GM18951 (cell line): ENCODE measurements at regions not wholly inside any gene's neighbourhood (a gene's known extent, or its start where the extent isn't known, plus 50 kb on each side); places are given as distances from the start of the nearest gene placed in this dataset.

Experiments used
- POLR2A ChIP-seq: IDR thresholded peaks from 4 replicates; pipeline ENCODE4 v1.6.1; 2011; ENCODE audit warnings: mild to moderate bottlenecking; ENCODE audit not compliant: insufficient read length, insufficient read depth; ENCODE audit errors: extremely low read depth
- in situ Hi-C: fragments of 300-500 bp; cut with MboI; formaldehyde crosslinking; loops from one replicate; pipeline ENCODE4 v1.12.0; 2022; ENCODE audit warnings: low sequenced_read_pairs, mixed read lengths, inconsistent platforms; ENCODE audit not compliant: unreplicated experiment

DNA sequence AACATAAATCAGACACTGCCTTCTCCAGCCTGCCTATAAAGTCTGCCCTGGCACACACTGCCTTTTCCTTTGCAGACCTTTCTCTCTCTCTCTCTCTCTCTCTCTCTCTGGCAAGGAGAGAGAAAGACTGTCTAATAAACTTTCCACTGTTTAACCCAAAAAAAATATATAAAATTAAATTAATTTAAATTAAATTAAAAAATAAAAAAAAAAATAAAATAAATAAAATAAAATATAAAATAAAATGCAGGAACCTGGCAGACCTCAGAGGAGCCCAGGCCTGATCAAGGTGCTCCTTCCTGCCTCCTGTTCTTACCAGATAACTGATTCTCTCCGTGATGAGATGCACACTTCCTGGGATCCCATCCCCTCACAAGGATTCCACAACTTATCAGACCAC lies 103.9 kb upstream of the VASH1 start:
- no peak for TF ChIP-seq POLR2A
- in situ Hi-C loops: no loop called here

DNA sequence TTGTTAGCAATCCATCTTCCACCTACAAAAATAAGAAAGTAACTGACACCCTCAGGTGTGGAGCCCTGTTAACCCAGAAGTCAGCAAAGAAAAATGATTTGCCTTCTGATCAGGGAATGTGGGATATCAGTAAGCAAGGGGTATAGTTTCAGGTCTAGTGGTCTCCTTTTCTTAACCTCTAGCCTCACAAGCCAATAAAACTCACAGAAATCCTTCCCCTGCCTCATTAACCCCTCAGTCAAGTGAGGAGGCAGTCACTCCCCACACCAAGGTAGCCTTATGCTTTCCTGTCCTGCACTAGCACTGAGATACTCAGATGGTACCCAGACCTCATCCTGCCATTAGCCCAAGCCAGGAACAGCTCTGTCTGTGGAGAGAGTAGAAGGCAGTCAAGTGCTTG lies 103.4 kb upstream of the VASH1 start:
- TF ChIP-seq POLR2A: no peak
- in situ Hi-C loops: no loop called here

GRCh38 chr14:76662580-76662979 lies 98.7 kb upstream of the VASH1 start:
- in situ Hi-C loops: no loop called here
- no peak for TF ChIP-seq POLR2A

- TF ChIP-seq POLR2A: no peak
- in situ Hi-C loops: no loop called here
Observed at GRCh38 chr14:76664790-76665189, 96.5 kb upstream of the VASH1 start.

DNA sequence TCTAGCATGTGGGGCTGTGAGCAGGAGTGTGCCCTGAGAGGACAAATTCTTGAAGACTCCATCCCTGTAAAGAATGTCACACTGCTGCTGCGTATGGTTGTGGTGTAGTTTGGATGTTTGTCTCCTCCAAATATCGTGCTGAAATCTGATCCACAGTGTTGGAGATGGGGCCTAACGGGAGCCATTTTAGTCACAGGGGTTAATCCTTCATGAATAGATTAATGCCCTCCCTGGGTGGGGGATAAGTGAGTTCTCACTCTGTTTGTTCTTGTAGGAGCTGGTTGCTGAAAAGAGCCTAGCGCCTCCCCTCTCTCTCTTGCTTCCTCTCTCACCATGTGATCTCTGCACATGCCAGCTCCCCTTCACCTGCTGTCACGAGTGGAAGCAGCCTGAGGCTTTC lies 94.5 kb upstream of the VASH1 start:
- no peak for TF ChIP-seq POLR2A
- in situ Hi-C loops: no loop called here

- TF ChIP-seq POLR2A: no peak
- in situ Hi-C loops: no loop called here
Observed at GRCh38 chr14:76669770-76670169, 91.5 kb upstream of the VASH1 start.

DNA sequence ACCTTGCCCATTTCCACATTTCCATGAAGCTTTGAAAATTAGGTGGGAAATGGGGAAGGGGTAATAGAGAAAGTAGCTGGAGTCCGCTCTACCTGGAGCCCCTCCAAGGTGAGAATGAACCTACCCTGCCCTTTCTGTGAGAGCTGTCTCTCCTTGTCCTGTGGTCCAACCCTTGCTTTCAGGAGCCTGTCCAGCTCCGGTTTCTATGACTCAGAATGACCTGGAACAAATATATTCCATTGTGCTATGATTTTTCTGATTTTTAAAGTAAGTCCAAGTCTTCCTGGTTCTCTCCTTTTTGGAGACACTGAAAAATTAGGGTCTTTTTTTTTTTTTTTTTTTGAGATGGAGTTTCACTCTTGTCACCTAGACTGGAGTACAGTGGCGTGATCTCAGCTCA lies 89.1 kb upstream of the VASH1 start:
- in situ Hi-C loops: no loop called here
- no peak for TF ChIP-seq POLR2A

DNA sequence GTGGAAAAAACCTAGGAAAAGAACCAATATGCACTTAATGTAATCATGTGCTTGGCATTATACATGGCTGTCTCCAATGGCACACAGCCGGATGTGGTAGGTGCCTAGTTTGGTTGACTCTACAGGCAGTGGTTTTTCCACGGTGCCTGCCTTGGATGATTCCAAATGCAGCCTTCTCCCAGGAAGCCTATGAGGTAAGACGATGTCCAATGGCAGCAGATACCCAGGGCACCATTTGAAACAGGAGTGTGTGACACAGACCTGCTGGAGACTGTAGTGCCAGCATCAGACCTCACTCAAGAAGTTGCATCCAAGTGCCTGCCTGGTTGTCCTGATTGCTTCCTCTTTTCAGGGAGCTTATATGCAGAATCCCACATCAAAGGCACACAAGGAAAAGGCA lies 88.0 kb upstream of the VASH1 start:
- in situ Hi-C loops: no loop called here
- TF ChIP-seq POLR2A: no peak

- TF ChIP-seq POLR2A: no peak
- in situ Hi-C loops: no loop called here
Observed at GRCh38 chr14:76675046-76675445, 86.2 kb upstream of the VASH1 start.

DNA sequence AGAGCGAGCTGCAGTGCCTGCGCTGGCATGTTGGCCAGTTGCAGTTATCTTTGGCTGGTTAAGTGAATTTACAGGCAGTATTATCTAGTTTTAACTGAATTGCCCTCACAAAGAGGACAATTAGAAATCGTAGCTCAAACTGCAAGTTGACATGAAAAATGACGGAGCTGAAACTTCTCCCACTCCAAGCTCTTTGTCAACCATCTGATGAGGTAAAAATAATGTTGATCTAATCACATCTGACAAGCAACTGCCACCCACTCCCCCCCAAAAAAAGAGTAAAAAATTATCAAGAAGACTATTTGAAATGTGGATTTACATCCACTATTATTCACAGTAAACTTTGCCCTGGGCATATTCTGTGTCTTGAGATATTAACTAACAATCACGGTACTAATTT lies 84.7 kb upstream of the VASH1 start:
- no peak for TF ChIP-seq POLR2A
- in situ Hi-C loops: no loop called here

DNA sequence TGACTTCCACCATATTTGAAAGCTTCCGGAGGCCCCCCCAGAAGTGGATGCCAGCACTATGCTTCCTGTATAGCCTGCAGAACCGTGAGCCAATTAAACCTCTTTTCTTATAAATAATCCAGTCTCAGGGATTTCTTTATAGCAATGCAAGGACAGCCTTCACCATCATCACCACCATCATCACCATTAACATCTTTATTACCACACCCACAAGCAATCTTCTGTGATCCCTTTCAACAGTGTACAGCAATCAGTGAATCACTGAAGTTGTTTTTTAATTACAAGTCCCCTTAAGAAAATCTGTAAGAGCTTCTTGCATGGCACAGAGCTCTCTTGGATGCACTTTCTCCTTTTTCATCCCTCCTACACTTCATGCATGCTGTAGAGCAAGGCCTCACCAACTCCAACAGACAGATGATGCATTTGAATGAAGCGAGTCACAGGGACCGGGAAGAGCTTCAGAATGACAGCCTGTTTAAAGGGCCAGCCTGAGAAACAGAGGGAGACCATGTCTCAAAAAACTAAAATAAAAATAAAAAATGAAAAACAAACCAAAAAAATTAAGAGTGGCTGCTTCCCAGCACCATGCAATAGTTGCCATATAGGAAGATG lies 83.6 kb upstream of the VASH1 start:
- no peak for TF ChIP-seq POLR2A
- in situ Hi-C loops: no loop called here

DNA sequence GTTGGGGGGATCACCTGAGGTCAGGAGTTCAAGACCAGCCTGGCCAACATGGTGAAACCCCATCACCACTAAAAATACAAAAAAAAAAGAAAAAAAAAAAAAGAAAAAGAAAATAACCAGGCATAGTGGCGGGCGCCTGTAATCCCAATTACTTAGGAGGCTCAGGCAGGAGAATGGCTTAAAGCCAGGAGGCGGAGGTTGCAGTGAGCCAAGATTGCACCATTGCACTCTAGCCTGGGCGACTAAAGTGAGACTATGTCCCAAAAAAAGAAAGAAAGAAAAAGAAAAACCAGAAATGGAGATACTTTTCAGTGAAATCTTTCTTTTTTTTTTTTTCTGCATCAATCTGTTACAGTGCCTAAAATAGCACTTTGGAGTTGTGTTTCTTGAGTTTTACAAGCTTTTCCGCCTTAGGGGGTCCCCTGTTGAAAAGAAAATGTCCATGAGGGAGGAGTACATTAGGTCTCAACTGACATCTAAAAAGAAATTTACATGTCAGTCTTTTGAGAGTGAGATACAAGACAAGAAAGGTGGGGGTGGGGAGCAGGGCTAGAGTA lies 82.9 kb upstream of the VASH1 start:
- in situ Hi-C loops: no loop called here
- no peak for TF ChIP-seq POLR2A

- TF ChIP-seq POLR2A: no peak
- in situ Hi-C loops: no loop called here
Observed at GRCh38 chr14:76682367-76682766, 78.9 kb upstream of the VASH1 start.

- in situ Hi-C loops: no loop called here
Observed at GRCh38 chr14:76686646-76687045, 74.6 kb upstream of the VASH1 start.

More at GRCh38 chr14:76686646-76687045, 74.6 kb upstream of the VASH1 start:
- no peak for TF ChIP-seq POLR2A
